ENCODE measurements at regions not wholly inside any gene's neighbourhood (a gene's known extent, or its start where the extent isn't known, plus 50 kb on each side); places are given as distances from the start of the nearest gene placed in this dataset.
"Not testable (repeated sequence)": the region's sequence is repeated elsewhere in the genome, so short reads cannot be mapped to it uniquely, and the experiment has no call there.

GRCh38 chr18:961644-962355 is 57.1 kb downstream of the ADCYAP1 start:
- DNase-seq (ENCODE audit: low read depth in 2 of 2) = peak; percentile 16 to 24

- DNase-seq (ENCODE audit: low read depth in 2 of 2) = no peak
Observed at GRCh38 chr18:963276-963675, 58.6 kb downstream of the ADCYAP1 start.

GRCh38 chr18:965921-966758 is 61.5 kb downstream of the ADCYAP1 start:
- DNase-seq (ENCODE audit: low read depth in 2 of 2) = no peak

- no peak for DNase-seq (ENCODE audit: low read depth in 2 of 2)
Observed at GRCh38 chr18:966759-967576, 62.3 kb downstream of the ADCYAP1 start.

GRCh38 chr18:968910-969309 is 64.2 kb downstream of the ADCYAP1 start:
- not testable (repeated sequence) for DNase-seq (ENCODE audit: low read depth in 2 of 2)

- not testable (repeated sequence) for DNase-seq (ENCODE audit: low read depth in 2 of 2)
Observed at GRCh38 chr18:969311-969710, 64.6 kb downstream of the ADCYAP1 start.

GRCh38 chr18:974606-975005 is 69.9 kb downstream of the ADCYAP1 start:
- DNase-seq (ENCODE audit: low read depth in 2 of 2) = not testable (repeated sequence)

- DNase-seq (ENCODE audit: low read depth in 2 of 2) = not testable (repeated sequence)
Observed at GRCh38 chr18:976393-977128, 71.9 kb downstream of the ADCYAP1 start.

GRCh38 chr18:977327-977726 is 72.7 kb downstream of the ADCYAP1 start:
- DNase-seq (ENCODE audit: low read depth in 2 of 2) = not testable (repeated sequence)

GRCh38 chr18:977732-978131 is 73.1 kb downstream of the ADCYAP1 start:
- DNase-seq (ENCODE audit: low read depth in 2 of 2) = not testable (repeated sequence)

- no peak for DNase-seq (ENCODE audit: low read depth in 2 of 2)
Observed at GRCh38 chr18:980586-980985, 75.9 kb downstream of the ADCYAP1 start.

GRCh38 chr18:984004-984403 is 79.3 kb downstream of the ADCYAP1 start:
- DNase-seq (ENCODE audit: low read depth in 2 of 2) = no peak

- no peak for DNase-seq (ENCODE audit: low read depth in 2 of 2)
Observed at GRCh38 chr18:985212-985661, 80.6 kb downstream of the ADCYAP1 start.

GRCh38 chr18:986051-986450 is 81.4 kb downstream of the ADCYAP1 start:
- no peak for DNase-seq (ENCODE audit: low read depth in 2 of 2)

- no peak for DNase-seq (ENCODE audit: low read depth in 2 of 2)
Observed at GRCh38 chr18:986552-986951, 81.9 kb downstream of the ADCYAP1 start.

- peak; percentile 30 to 33 for DNase-seq (ENCODE audit: low read depth in 2 of 2)
Observed at GRCh38 chr18:987325-988186, 82.9 kb downstream of the ADCYAP1 start.

- no peak for DNase-seq (ENCODE audit: low read depth in 2 of 2)
Observed at GRCh38 chr18:989425-989824, 84.8 kb downstream of the ADCYAP1 start.

GRCh38 chr18:990197-990596 is 85.5 kb downstream of the ADCYAP1 start:
- no peak for DNase-seq (ENCODE audit: low read depth in 2 of 2)

GRCh38 chr18:991441-991840 is 86.8 kb downstream of the ADCYAP1 start:
- no peak for DNase-seq (ENCODE audit: low read depth in 2 of 2)

GRCh38 chr18:993560-993959 is 88.9 kb downstream of the ADCYAP1 start:
- DNase-seq (ENCODE audit: low read depth in 2 of 2) = no peak

Data from fibroblast of skin of left quadriceps (primary cell).